CD4-positive, alpha-beta T cell treated with Interleukin-1 beta for 1 hour (primary cell): ENCODE measurements at regions not wholly inside any gene's neighbourhood (a gene's known extent, or its start where the extent isn't known, plus 50 kb on each side); places are given as distances from the start of the nearest gene placed in this dataset.
"Not testable (repeated sequence)": the region's sequence is repeated elsewhere in the genome, so short reads cannot be mapped to it uniquely, and the experiment has no call there.

Experiments
- DNase-seq, 2 donors: peaks; one replicate each; pipeline ENCODE4 v3.0.0-alpha.2; 2020 to 2022

- no peak for DNase-seq
Measured at GRCh38 chr3:14252321-14253021, 73.9 kb downstream of the LSM3 start.

- DNase-seq: no peak
Measured at GRCh38 chr3:14253022-14253706, 74.5 kb downstream of the LSM3 start.

- no peak for DNase-seq
Measured at GRCh38 chr3:14253707-14254382, 75.2 kb downstream of the LSM3 start.

- DNase-seq: no peak
Measured at GRCh38 chr3:14254812-14255702, 76.4 kb downstream of the LSM3 start.

- DNase-seq: no peak
Measured at GRCh38 chr3:14256046-14256445, 77.4 kb downstream of the LSM3 start.

GRCh38 chr3:14256561-14257342, 78.1 kb downstream of the LSM3 start:
- DNase-seq: no peak

GRCh38 chr3:14258906-14259904, 80.6 kb downstream of the LSM3 start:
- DNase-seq: no peak

GRCh38 chr3:14260463-14260862, 81.8 kb downstream of the LSM3 start:
- no peak for DNase-seq

GRCh38 chr3:14261229-14261628, 82.6 kb downstream of the LSM3 start:
- DNase-seq: peak; percentile 71 to 74

GRCh38 chr3:14262212-14262611, 83.6 kb downstream of the LSM3 start:
- DNase-seq: no peak

- DNase-seq: no peak
Measured at GRCh38 chr3:14262867-14263266, 84.2 kb downstream of the LSM3 start.

- no peak for DNase-seq
Measured at GRCh38 chr3:14263317-14264005, 84.8 kb downstream of the LSM3 start.

GRCh38 chr3:14265246-14265962, 86.8 kb downstream of the LSM3 start:
- DNase-seq: no peak

GRCh38 chr3:14266361-14266760, 87.7 kb downstream of the LSM3 start:
- no peak for DNase-seq

- no peak for DNase-seq
Measured at GRCh38 chr3:14267976-14268375, 89.4 kb downstream of the LSM3 start.

- DNase-seq: no peak
Measured at GRCh38 chr3:14268897-14269296, 90.3 kb downstream of the LSM3 start.

- not testable (repeated sequence) for DNase-seq
Measured at GRCh38 chr3:14272041-14272958, 93.7 kb downstream of the LSM3 start.

GRCh38 chr3:14272959-14273560, 94.4 kb downstream of the LSM3 start:
- DNase-seq: not testable (repeated sequence)
